Caki2 (cell line): ENCODE measurements at regions not wholly inside any gene's neighbourhood (a gene's known extent, or its start where the extent isn't known, plus 50 kb on each side); places are given as distances from the start of the nearest gene placed in this dataset.

Source experiments
- DNase-seq: peaks from one replicate; pipeline ENCODE4 v3.0.0-alpha.2; 2015; ENCODE audit warnings: low read depth
- in situ Hi-C: cut with HindIII; loops from 2 replicates; pipeline ENCODE4 v1.10.0; 2016; ENCODE audit warnings: low sequenced_read_pairs, low pct_unique_long_range_greater_than_20kb, mixed read lengths

DNA sequence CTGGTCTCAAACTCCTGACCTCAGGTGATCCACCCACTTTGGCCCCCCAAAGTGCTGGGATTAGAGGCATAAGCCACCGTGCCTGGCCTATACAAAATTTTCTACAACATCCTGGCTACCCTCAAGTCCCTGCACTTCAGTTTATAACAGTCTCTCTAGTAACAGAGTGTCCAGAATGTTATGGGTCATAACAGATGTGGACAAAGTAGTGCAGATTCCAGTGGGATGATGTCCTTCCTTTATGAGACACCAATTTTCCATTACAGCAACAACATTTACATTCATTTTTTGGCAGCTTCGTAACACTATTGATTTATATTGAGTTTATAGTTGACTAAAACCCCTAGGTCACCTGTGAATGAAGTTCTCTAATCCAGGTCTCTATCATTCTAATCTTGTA is 429.4 kb upstream of the PTBP2 start:
- no peak for DNase-seq
- in situ Hi-C loops, result no loop called here

DNA sequence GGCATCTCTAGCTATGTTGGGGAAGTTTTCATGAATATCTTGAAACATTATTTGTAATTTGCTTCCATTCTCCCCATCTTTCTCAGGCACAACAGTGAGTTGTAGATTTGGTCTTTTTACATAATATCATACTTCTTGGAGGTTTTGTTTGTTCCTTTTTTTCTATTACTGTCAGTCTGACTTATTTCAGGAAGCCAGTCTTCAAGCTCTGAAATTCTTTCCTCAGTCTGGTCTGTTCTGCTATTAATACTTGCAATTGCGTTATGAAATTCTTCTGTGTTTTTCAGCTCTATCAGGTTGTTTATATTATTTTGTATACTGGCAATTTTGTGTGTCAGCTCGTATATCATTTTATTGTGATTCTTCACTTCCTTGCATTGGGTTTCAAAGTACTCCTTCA is 424.6 kb upstream of the PTBP2 start:
- no peak for DNase-seq
- in situ Hi-C loops, result no loop called here

DNA sequence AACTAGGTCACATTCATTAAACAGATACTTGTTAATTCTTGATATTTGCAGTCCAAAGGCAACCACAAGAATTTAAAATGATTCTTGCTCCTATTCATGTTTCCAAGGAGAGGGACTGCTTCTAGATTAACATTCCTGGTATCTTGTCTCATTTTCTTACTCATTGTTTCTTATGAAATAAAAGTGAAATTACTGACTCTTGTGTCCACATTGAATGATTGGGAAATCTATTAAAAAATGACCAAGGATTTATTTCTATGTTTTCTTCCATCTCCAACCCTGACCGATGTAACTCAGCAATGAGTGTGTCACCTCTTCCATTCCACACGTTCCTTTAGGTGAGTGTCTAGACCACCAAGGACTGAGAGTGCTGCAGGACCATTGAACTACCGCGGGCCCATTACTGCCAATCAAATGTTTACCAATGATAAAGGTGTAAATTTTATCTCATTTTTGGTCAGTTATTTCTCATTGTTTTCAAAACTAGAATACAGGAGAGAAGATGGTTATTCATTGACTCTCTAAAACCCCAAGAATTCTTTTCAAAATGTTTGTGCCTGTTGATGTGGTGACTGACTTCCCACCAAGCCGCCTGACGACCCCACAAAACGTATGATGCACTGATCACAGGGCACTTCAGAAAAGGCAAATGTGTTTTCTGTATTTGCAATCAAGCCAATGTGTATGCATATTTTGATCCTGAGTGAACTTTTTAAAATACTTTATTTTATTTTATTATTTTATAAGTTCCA is 414.6 kb upstream of the PTBP2 start:
- DNase-seq, result no peak
- in situ Hi-C loops, result no loop called here

DNA sequence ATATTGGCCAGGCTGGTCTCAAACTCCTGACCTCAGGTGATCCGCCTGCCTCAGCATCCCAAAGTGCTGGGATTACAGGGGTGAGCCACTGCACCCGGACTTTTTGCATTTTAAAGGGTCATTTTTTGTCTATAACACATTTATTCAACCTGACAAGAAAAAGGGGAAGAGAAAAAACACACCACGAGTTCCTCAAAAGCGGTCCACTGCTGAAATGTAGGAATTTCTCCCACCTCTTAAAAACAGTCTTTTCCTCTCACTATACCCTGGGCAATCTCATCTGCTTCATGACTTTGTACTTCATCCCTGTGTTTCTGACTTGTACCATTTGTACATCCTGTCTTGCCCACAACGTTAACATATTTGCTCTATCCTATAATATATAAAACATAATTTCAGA is 413.3 kb upstream of the PTBP2 start:
- DNase-seq, result no peak
- in situ Hi-C loops, result no loop called here

DNA sequence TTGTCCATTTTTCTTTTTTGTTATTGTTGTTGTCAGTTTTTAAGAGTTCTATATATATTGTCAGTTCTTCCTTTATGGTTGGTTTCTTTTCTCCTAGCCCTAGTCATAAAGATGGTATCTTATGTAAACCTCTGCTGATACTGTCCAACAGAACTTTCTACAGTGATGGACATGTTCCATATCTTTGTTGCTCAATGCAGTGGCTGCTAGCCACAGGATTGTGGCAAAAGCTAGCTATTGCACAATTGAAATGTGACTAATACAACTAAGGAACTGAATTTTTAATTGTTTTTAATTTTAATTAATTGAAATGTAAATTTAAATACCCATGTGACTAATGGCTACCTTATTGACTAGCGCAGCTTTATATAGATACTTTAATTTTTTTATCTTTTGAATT is 411.8 kb upstream of the PTBP2 start:
- DNase-seq, result no peak
- in situ Hi-C loops, result no loop called here

DNA sequence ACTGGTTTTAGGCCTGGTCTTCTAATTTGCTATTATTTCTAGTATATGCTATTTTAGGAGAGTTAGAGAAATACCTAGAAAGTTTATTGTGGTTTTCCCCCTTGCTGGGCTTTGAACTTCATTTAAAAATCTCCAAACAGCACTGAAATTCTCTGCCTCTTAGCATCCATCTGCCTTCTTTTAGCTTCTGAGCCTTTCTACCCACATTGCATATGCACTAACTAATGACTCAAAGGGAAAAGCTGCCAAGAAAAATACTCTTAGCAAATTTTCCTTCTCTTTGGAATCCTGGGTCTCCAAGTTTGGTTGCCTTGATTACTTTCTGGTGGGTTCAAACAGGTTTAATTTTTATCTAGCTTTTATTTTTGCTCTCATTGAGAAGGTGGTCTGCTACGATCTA is 408.4 kb upstream of the PTBP2 start:
- peak; percentile 22 for DNase-seq
- in situ Hi-C loops, result no loop called here

DNA sequence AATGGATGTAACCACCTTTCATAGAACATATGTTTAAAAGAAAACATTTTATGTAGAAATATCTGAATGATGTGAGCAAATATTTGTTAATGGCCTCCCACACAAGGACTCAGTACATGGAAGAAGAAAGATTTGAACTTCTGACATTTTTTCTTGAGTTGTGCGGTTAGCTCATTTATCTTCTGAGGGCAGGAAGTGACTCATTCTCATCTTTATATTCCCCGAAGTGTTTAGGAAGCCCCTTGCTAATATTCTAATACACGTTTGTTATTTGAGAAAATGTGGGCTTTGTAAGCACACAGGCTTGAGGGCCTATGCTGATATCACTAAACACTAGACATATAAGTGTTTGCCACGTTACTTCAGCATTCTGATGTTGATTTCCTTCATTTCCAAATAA is 392.5 kb upstream of the PTBP2 start:
- in situ Hi-C loops, result no loop called here
- no peak for DNase-seq

DNA sequence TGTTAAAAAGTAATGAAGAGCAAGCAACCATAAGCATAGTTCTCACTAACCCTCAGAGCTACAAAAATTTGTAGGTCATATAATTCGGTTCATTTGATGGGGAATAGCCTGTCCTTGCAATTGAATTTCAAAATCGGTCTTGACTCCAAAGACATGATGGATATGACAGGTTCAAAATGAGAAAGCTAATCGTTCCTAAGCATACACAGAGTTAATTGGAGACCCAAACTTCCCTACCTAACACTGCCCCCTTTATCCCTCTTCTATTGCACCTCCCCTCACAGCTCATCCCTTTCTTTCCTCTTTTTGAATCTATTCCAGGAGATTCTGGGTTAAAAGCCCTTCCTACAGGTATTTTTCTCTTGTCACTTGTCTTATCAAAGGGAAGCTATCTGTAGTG is 390.0 kb upstream of the PTBP2 start:
- in situ Hi-C loops, result no loop called here
- no peak for DNase-seq

DNA sequence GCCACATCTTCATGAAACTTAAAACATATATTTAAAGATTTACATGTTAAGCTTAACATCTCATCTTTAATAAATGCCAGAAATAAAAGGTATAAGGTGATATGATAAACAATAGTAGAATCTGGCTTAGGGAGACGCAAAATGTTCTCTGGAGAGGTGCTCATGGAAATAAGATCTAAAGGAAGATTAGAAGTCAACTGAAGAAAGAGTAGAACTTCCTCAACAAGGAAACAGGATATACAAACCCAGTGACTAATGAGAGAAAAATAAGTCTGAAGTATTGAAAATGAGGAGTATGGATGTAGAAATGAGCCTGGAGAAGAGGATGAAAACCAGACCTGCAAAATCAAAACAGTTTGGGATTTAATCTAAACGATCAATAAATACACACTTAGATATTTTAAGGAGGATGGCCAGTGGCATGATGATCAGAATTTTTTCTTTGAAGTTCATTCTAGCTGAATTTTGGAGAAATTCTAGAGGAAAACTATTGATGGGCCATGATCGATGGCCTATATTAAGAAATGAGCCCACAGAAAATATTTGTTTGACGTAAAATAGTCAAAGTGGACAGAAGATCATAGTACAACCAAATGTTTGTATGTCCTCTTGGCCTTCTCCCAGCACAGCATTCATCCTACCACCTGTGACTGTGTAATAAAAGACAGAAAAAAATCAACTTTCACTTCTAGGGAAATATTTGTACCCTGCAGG is 387.9 kb upstream of the PTBP2 start:
- in situ Hi-C loops, result no loop called here
- DNase-seq, result no peak

DNA sequence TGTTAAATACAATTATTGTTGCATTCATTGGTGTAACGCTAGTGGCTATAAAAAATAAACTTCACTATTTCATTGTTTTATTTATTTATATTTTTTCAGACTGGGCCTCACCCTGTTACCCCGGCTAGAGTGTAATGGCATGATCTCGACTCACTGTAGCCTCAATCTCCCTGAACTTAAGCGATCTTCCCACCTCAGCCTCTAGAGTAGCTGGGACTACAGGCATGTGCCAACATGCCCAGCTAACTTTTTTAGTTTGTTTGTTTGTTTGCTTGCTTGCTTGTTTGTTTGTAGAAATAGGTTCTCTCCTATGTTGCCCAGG is 387.4 kb upstream of the PTBP2 start:
- DNase-seq, result no peak

DNA sequence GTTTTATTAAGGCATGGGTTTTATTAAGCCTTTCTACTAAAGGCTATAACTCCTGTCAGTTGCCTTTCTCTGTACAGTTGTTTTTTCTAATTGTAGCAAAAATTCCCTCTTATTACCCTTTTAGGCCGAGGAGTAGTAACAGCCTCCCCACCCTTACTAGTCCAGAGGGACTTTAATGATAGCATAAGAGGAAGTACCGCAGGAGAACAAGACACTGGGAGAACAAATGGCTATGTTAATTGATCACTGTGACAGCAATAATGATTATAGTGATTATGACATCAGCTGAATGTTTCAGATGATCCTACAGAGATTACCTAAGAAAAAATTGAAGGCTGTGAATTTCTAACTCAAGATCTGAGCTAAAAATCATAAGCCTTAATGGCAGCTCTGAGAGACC is 383.0 kb upstream of the PTBP2 start:
- DNase-seq, result no peak
- in situ Hi-C loops, result no loop called here

More for the DNA sequence above, 387.4 kb upstream of the PTBP2 start:
- in situ Hi-C loops, result no loop called here

DNA sequence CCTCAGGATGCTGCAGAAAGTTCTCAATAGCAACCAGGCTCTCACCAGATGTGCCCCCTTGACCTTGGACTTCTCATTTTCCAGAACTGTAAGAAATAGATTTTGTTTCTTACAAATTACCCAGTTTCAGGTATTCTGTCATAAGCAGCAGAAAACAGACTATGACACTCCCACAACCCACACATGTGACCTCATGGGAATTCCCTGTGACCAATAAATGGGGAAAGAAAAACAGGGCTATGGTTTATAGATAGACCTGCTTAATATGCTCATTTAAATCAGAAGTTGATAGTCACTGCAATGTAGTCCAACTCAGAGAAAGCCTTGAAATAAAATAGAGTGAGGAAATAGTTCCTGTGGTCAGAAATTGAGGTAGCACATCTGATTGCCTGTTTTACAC is 380.9 kb upstream of the PTBP2 start:
- no peak for DNase-seq
- in situ Hi-C loops, result no loop called here

DNA sequence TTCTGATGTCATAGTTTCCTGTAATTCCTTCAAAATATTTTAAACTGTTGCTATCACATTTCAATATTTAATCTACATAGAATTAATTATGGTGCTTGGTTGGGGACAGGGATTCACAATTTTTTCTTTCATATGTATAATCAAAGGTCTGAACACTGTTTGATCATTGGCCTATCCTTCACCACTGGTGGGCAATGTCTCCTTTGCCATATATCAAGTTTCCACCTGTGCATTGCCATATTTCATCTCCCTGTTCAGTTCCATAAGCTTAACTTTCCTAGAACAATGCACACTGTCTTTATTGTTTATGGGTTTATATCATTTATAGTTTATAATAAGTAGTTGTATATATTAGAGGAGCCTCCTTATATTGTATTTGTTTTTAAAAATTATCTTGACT is 374.9 kb upstream of the PTBP2 start:
- DNase-seq, result no peak
- in situ Hi-C loops, result no loop called here

DNA sequence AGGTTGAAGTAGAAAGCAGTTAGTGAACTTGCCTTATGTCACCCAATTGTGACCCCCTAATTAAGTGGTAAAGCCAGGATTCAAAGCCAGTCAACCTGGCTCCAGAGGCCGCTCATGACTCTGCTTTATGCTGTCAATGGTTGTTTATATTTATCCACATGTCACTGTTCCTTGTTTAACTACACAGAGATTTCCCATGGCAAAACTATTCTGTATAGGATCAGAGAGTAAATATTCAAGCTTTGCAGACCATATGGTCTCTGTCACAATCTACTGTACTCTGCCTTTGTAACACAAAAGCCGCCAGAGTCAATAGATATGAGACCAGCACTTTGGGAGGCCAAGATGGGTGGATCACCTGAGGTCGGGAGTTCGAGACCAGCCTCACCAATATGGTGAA is 371.7 kb upstream of the PTBP2 start:
- no peak for DNase-seq
- in situ Hi-C loops, result no loop called here

DNA sequence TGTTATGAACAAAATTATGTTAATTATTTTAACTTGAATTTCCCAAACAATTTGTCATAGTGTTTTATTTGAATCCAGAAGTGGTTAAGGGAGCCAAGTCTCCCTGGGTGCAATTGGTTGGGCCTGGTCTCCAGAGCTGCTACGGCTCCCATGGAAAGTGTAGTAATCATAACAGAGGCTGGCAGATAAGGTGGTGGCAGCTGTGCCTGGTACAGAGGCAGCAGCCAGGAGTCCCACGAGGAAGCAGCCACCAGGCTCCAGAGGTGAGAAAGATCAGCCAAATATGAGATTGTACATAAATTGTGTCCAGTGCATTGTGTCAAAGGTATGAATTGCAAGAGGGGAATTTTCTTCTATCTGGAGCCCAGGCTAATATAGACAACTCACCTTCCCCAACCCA is 368.9 kb upstream of the PTBP2 start:
- in situ Hi-C loops, result no loop called here
- DNase-seq, result no peak

DNA sequence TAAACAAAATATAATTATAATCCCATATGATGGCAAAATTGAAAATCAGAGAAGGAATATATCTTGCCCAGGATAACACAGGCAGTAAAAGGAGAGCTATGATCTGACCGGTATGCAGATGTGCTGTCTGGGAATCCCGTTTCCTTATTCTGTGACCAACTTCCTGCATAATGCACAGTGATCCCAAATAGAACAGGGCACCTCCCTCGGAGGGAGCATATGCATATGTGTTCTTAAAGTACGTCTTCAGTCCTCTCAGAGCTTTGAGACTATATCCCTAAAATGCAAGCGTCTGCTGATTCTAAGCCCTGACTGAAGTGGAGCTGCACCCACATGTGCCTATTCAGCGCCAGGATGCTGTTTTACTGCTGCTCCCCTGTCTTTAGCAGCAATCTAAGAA is 366.1 kb upstream of the PTBP2 start:
- DNase-seq, result no peak
- in situ Hi-C loops, result no loop called here

DNA sequence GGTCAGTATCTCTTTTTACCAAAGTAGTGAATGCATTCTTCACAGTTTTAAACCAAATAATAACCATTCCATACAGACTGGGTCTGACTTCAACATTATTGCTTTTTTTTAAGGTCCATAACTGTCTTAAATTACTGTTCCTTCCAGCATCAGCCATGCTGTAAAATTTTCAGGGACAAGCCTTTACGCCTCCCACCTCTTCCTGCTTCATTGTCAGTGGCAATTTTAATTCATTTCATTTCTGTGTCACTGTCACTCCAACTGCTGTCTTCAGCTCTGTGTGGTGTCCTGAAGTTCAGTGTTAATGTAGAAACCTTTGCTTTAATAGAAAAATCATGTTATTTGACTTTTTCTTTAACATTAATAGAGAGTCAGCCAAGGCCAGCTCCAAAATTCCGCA is 365.6 kb upstream of the PTBP2 start:
- in situ Hi-C loops, result no loop called here

DNA sequence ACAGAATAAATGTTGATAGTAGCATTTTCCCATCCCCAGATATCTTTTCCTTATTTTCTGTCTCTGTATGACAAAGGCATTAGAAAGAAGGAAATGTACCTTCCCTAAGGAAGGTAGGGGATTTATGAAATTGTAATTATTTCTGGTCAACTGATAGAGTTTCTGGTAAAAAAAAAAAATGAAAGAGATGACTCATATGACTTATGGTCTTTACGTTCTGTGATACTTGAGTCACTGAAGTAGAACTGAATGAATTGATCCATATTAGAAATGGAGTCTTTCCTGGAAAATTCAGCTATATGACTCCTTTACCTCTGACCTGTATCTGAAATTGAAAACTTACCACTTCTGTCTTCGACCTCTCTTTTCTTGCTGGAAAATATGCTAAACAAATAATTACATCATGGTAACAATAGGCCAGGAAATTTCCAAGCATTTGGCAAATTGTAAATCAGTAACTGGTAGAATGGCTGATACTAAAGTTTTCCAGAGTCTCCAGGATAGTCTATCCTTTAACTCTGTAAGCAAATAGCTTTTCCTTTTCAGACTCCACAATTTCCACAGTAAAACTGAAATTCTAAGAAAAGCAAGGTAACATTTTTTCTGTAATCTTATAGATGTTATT is 364.3 kb upstream of the PTBP2 start:
- in situ Hi-C loops, result no loop called here
- DNase-seq, result no peak

More for the DNA sequence above, 365.6 kb upstream of the PTBP2 start:
- no peak for DNase-seq

DNA sequence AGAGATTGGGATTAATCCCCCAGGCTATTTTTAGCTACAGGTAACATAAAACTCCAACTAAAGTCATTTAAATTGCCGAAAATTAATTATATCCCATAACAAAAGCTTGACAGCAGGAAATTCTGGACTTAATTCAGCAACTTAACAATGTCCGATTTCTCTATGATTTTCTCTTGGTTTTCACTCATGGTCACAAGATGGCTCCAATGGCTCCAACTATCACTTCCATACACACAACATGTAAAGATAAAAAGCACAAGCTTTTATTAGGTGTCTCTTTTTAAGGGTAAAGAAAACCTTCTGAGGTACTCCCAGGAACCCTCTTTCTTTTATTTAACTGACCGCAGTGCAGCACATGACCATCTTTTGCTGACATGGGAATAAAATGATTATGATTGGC is 363.5 kb upstream of the PTBP2 start:
- DNase-seq, result no peak
- in situ Hi-C loops, result no loop called here
